MV-4-11 (cell line): ENCODE measurements at regions not wholly inside any gene's neighbourhood (a gene's known extent, or its start where the extent isn't known, plus 50 kb on each side); places are given as distances from the start of the nearest gene placed in this dataset.
"Not testable (repeated sequence)": the region's sequence is repeated elsewhere in the genome, so short reads cannot be mapped to it uniquely, and the experiment has no call there.

Experiments used
- DNase-seq: peaks from one replicate; lab custom pipeline; 2025; lab: John Stamatoyannopoulos, UW

- DNase-seq, result no peak
Measured at GRCh38 chr17:5747276-5747675, 163.0 kb upstream of the NLRP1 start.

GRCh38 chr17:5747964-5748363 is 163.7 kb upstream of the NLRP1 start:
- no peak for DNase-seq

GRCh38 chr17:5753421-5753820 is 169.1 kb upstream of the NLRP1 start:
- DNase-seq, result no peak

- DNase-seq, result no peak
Measured at GRCh38 chr17:5757314-5757907, 173.1 kb upstream of the NLRP1 start.

GRCh38 chr17:5758651-5759050 is 174.3 kb upstream of the NLRP1 start:
- DNase-seq, result no peak

GRCh38 chr17:5759501-5759925 is 175.2 kb upstream of the NLRP1 start:
- DNase-seq, result no peak

GRCh38 chr17:5762191-5762590 is 177.9 kb upstream of the NLRP1 start:
- no peak for DNase-seq

- DNase-seq, result no peak
Measured at GRCh38 chr17:5763595-5764306, 179.4 kb upstream of the NLRP1 start.

GRCh38 chr17:5769593-5770354 is 185.5 kb upstream of the NLRP1 start:
- DNase-seq, result no peak

GRCh38 chr17:5770441-5771270 is 186.3 kb upstream of the NLRP1 start:
- no peak for DNase-seq

- DNase-seq, result not testable (repeated sequence)
Measured at GRCh38 chr17:5771271-5771577, 186.9 kb upstream of the NLRP1 start.

- not testable (repeated sequence) for DNase-seq
Measured at GRCh38 chr17:5772017-5772416, 187.7 kb upstream of the NLRP1 start.

- no peak for DNase-seq
Measured at GRCh38 chr17:5772720-5773119, 188.4 kb upstream of the NLRP1 start.

GRCh38 chr17:5773816-5774360 is 189.6 kb upstream of the NLRP1 start:
- no peak for DNase-seq

- no peak for DNase-seq
Measured at GRCh38 chr17:5775098-5775497, 190.8 kb upstream of the NLRP1 start.

- no peak for DNase-seq
Measured at GRCh38 chr17:5780476-5780875, 196.2 kb upstream of the NLRP1 start.

- DNase-seq, result no peak
Measured at GRCh38 chr17:5781236-5781927, 197.1 kb upstream of the NLRP1 start.

- DNase-seq, result no peak
Measured at GRCh38 chr17:5783269-5783668, 199.0 kb upstream of the NLRP1 start.

GRCh38 chr17:5783851-5784250 is 199.5 kb upstream of the NLRP1 start:
- no peak for DNase-seq

GRCh38 chr17:5784791-5785190 is 200.5 kb upstream of the NLRP1 start:
- DNase-seq, result no peak

- DNase-seq, result no peak
Measured at GRCh38 chr17:5785338-5785737, 201.0 kb upstream of the NLRP1 start.
